Astrocyte of the cerebellum (primary cell): ENCODE measurements at regions not wholly inside any gene's neighbourhood (a gene's known extent, or its start where the extent isn't known, plus 50 kb on each side); places are given as distances from the start of the nearest gene placed in this dataset.

Experiments
- DNase-seq: peaks from one replicate; pipeline ENCODE4 v3.0.0-alpha.2; 2011; ENCODE audit warnings: low read depth
- H3K4me3 ChIP-seq: 2 replicates; pipeline ENCODE4 v1.5.1; 2011; ENCODE audit warnings: mild to moderate bottlenecking, low read depth, low read length, moderate library complexity
- CTCF ChIP-seq: IDR thresholded peaks from 2 replicates; pipeline ENCODE4 v1.5.1; 2012; ENCODE audit warnings: low read length, low read depth, moderate library complexity, mild to moderate bottlenecking; ENCODE audit errors: missing control alignments
- in situ Hi-C: cut with HindIII; loops from 2 replicates; pipeline ENCODE4 v1.10.0; 2017; ENCODE audit warnings: low sequenced_read_pairs

- DNase-seq = no peak
- in situ Hi-C loops = no loop called here
- no peak overlapping the region for H3K4me3 ChIP-seq
- TF ChIP-seq CTCF = no peak
These were observed 99.6 kb downstream of the KLF6 start for GRCh38 chr10:3685384-3685783.

- DNase-seq = no peak
- no peak overlapping the region for H3K4me3 ChIP-seq
- in situ Hi-C loops = no loop called here
- TF ChIP-seq CTCF = no peak
These were observed 100.1 kb downstream of the KLF6 start for GRCh38 chr10:3684891-3685290.

DNA sequence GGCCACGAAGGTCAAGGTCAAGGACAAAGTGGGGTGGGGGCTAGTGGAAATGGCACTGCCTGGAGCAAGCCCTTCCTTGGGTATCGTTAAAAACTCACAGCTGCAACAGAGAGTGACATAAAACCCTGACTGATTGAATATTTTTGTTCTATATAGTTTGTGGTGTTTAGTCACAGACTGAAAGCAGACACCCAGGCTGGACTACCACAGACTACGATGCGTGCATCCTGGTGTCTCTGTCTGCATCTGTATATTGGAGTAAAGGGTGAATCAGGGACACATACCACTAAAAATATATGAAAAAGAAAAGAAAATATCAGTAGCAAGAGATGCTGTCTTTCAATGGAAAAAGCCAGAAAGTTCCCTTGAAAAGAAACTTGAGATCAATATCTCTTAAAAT lies 101.4 kb downstream of the KLF6 start:
- DNase-seq = no peak
- in situ Hi-C loops = no loop called here
- no peak overlapping the region for H3K4me3 ChIP-seq
- TF ChIP-seq CTCF = no peak

DNA sequence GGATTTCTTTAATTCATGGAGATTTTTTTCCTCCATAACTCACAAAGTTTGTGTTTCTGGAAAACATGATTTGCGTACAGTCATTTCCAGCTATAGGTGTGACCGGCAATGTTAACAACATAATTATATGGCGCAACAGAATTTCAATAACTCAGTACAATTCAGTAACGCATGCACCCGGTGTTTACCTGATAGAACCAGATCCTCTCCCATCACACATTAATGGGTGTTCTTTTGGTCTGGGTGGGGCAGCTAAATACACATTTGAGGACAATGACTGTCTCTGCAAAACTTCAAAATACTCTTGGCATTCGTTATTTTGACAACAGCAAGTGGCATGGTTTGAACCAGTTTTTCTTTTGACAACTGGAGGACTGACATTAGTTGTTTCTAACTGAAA lies 102.3 kb downstream of the KLF6 start:
- DNase-seq = no peak
- TF ChIP-seq CTCF = no peak
- no peak overlapping the region for H3K4me3 ChIP-seq
- in situ Hi-C loops = no loop called here

DNA sequence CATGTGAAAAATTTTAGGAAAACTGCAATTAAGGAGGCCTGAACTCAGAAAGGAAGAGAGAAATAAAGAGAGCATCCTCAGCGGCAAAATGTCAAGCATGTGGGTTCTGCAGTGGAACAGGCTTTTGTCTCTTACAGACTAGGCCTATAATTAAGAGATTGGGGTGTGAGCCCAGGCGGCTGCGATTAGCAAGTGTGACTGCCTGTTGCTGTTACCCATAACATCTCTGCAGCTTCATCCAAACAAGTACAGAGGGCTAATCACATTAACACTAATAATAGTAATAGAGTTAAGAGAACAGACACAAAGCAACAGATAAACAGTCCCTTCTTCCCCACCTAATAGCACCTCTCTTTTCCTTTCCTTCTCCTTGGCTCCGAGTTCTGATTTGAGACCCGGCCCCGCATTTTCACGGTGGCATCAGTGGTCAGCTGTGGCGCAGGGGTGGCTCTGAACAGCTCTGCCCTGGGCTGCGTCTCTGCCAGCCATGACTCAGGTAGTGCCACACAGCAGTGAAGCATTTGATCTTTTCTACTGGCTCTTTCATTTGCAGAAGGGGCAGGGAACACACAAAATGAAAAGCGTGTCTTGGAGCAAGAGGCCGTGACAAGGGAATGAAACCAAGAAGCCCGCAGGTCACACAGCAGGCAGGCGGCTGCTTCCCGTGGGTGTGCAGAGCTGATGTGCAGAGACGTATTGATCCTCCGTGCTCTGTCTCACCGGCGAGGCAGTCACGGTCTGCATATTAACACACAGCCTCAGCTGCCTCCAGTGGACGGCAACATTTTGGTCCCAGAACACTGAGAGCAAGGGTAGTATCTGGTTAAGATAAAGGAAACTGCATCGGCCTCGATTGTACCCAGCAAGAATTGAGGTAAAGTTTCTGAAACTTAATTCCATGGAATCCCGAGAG lies 103.1 kb downstream of the KLF6 start:
- peak; percentile 35 for TF ChIP-seq CTCF
- in situ Hi-C loops = no loop called here
- peak; percentile 23 for DNase-seq
- H3K4me3 ChIP-seq = no peak overlapping the region

DNA sequence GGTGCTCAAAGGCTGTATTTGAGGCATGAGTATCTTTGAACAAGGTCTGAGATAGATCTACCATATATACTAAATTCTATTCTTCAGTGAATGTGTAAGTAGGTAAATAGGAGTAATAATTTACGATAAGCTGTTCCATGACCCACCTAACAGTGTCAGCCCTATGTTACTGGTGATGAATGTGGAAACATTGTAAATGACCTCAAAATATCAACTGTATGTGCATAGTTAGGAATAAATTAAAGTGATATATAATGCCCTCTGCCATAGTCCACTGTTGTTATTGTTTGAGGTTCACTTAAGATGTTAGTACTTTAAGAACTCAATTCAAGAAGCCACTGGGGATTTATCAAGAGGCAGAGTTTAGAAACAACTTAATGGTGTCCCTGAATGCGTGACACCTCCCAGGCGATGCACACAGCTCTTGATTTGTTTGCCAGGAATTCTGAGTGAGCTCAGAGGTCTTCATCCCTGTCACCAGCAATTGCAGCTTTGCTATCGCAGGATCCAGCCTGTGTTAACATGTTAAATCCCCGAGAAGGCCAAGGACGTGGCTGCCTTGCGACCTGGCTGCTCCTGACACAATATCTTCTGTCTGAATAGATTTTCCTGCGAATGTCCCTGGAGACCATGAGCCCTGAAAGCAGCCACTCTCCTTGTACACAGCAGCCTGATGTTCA lies 104.9 kb downstream of the KLF6 start:
- in situ Hi-C loops = no loop called here
- no peak for TF ChIP-seq CTCF
- DNase-seq = no peak
- H3K4me3 ChIP-seq = no peak overlapping the region
